NB4 (cell line): ENCODE measurements at regions not wholly inside any gene's neighbourhood (a gene's known extent, or its start where the extent isn't known, plus 50 kb on each side); places are given as distances from the start of the nearest gene placed in this dataset.

Experiments
- CTCF ChIP-seq: IDR thresholded peaks from one replicate; pipeline ENCODE4 v1.5.1; 2012; ENCODE audit warnings: low read depth, low read length
- POLR2A ChIP-seq: IDR thresholded peaks from 2 replicates; pipeline ENCODE4 v1.6.1; 2011; ENCODE audit warnings: mild to moderate bottlenecking; ENCODE audit not compliant: insufficient read length; ENCODE audit errors: extremely low read depth

GRCh38 chr9:749716-750115, 91.8 kb upstream of the DMRT1 start:
- TF ChIP-seq POLR2A (peak; percentile 18), CTCF (no peak)
